Effector memory CD8-positive, alpha-beta T cell (primary cell): ENCODE measurements at regions not wholly inside any gene's neighbourhood (a gene's known extent, or its start where the extent isn't known, plus 50 kb on each side); places are given as distances from the start of the nearest gene placed in this dataset.
"Not testable (repeated sequence)": the region's sequence is repeated elsewhere in the genome, so short reads cannot be mapped to it uniquely, and the experiment has no call there.

ENCODE experiments used
- ATAC-seq: fragments of 150-1000 bp; cut with Tn5 transposase; replicated peaks from 2 replicates; pipeline ENCODE4 v1.10.0; 2021; ENCODE audit warnings: mild to moderate bottlenecking, moderate library complexity
- DNase-seq, 3 experiments: peaks; one replicate each; pipeline ENCODE4 v3.0.0; 2021
- H3K27ac Mint-ChIP-seq, 2 donors: one replicate each; pipeline ENCODE4 v1.8.0; 2022; ENCODE audit warnings: mild to moderate bottlenecking in 2 of 2, mixed read lengths in 2 of 2, moderate library complexity in 2 of 2
- H3K27me3 Mint-ChIP-seq, 2 donors: one replicate each; pipeline ENCODE4 v1.8.0; 2022; ENCODE audit warnings: mixed read lengths in 2 of 2
- H3K36me3 Mint-ChIP-seq: one replicate; pipeline ENCODE4 v1.8.0; 2022; ENCODE audit warnings: mild to moderate bottlenecking, moderate library complexity, mixed read lengths; ENCODE audit not compliant: insufficient read depth
- H3K4me1 Mint-ChIP-seq, 2 donors: one replicate each; pipeline ENCODE4 v1.8.0; 2022; ENCODE audit warnings: low read depth in 2 of 2, mixed read lengths in 2 of 2
- H3K4me3 Mint-ChIP-seq, 2 donors: one replicate each; pipeline ENCODE4 v1.8.0; 2022; ENCODE audit warnings: mild to moderate bottlenecking in 2 of 2, mixed read lengths in 2 of 2, moderate library complexity in 2 of 2
- H3K9me3 Mint-ChIP-seq, 2 donors: one replicate each; pipeline ENCODE4 v1.8.0; 2022; ENCODE audit warnings: mixed read lengths in 2 of 2

GRCh38 chr6:11445146-11445545, 92.4 kb upstream of the TMEM170B start:
- Mint-ChIP-seq H3K4me3 (no peak overlapping the region), H3K27ac (no peak overlapping the region), H3K27me3 (peaks cover 21 to 33% of the 10 kb centered on the region in 2 donors), H3K9me3 (no peaks in the 10 kb centered on the region), H3K36me3 (no peaks in the 10 kb centered on the region), H3K4me1 (no peaks in the 10 kb centered on the region)
- DNase-seq (no peak), ATAC-seq (no peak)

- H3K9me3 Mint-ChIP-seq, H3K4me3 Mint-ChIP-seq, H3K27ac Mint-ChIP-seq, H3K4me1 Mint-ChIP-seq, ATAC-seq, H3K36me3 Mint-ChIP-seq, DNase-seq: not testable (repeated sequence)
- H3K27me3 Mint-ChIP-seq = peaks cover 9 to 13% of the 10 kb centered on the region in 2 donors
Observed at GRCh38 chr6:11443125-11443524, 94.4 kb upstream of the TMEM170B start.

- Mint-ChIP-seq H3K4me1 (peaks cover 4% of the 10 kb centered on the region in 2 donors), H3K9me3 (no peaks in the 10 kb centered on the region), H3K36me3 (no peaks in the 10 kb centered on the region), H3K4me3 (no peak overlapping the region), H3K27ac (no peak overlapping the region), H3K27me3 (peaks cover 9 to 11% of the 10 kb centered on the region in 2 donors)
- DNase-seq (no peak), ATAC-seq (no peak)
Observed at GRCh38 chr6:11442495-11442894, 95.1 kb upstream of the TMEM170B start.

GRCh38 chr6:11439876-11440275, 97.7 kb upstream of the TMEM170B start:
- no peak for DNase-seq
- no peaks in the 10 kb centered on the region for H3K27me3 Mint-ChIP-seq
- ATAC-seq = no peak
- H3K4me3 Mint-ChIP-seq = no peak overlapping the region
- no peaks in the 10 kb centered on the region for H3K36me3 Mint-ChIP-seq
- no peaks in the 10 kb centered on the region for H3K9me3 Mint-ChIP-seq
- no peak overlapping the region for H3K27ac Mint-ChIP-seq
- peaks cover 4% of the 10 kb centered on the region in 2 donors for H3K4me1 Mint-ChIP-seq

- peaks cover 4% of the 10 kb centered on the region in 2 donors for H3K4me1 Mint-ChIP-seq
- no peaks in the 10 kb centered on the region for H3K9me3 Mint-ChIP-seq
- H3K27me3 Mint-ChIP-seq = no peaks in the 10 kb centered on the region
- DNase-seq (no peak), ATAC-seq (no peak)
- no peak overlapping the region for H3K4me3 Mint-ChIP-seq
- H3K36me3 Mint-ChIP-seq = no peaks in the 10 kb centered on the region
- H3K27ac Mint-ChIP-seq = peak overlapping the region in 1 of 2 donors; percentile 49
Observed at GRCh38 chr6:11439017-11439420, 98.5 kb upstream of the TMEM170B start.

GRCh38 chr6:11437824-11438459, 99.6 kb upstream of the TMEM170B start:
- no peak for DNase-seq
- no peaks in the 10 kb centered on the region for H3K36me3 Mint-ChIP-seq
- H3K27me3 Mint-ChIP-seq = no peaks in the 10 kb centered on the region
- H3K4me1 Mint-ChIP-seq = peaks cover 4% of the 10 kb centered on the region in 2 donors
- no peak for ATAC-seq
- peak overlapping the region in 1 of 2 donors; percentile 49 for H3K27ac Mint-ChIP-seq
- H3K4me3 Mint-ChIP-seq = no peak overlapping the region
- no peaks in the 10 kb centered on the region for H3K9me3 Mint-ChIP-seq

GRCh38 chr6:11436508-11437096, 100.9 kb upstream of the TMEM170B start:
- Mint-ChIP-seq H3K36me3 (no peaks in the 10 kb centered on the region), H3K4me3 (no peak overlapping the region), H3K27ac (no peak overlapping the region), H3K9me3 (no peaks in the 10 kb centered on the region), H3K4me1 (peaks cover 4% of the 10 kb centered on the region in 2 donors), H3K27me3 (no peaks in the 10 kb centered on the region)
- DNase-seq = no peak
- no peak for ATAC-seq

GRCh38 chr6:11434565-11435326, 102.8 kb upstream of the TMEM170B start:
- DNase-seq (no peak), ATAC-seq (no peak)
- H3K27ac Mint-ChIP-seq = no peak overlapping the region
- H3K27me3 Mint-ChIP-seq = no peaks in the 10 kb centered on the region
- no peak overlapping the region for H3K4me3 Mint-ChIP-seq
- H3K36me3 Mint-ChIP-seq = no peaks in the 10 kb centered on the region
- H3K9me3 Mint-ChIP-seq = no peaks in the 10 kb centered on the region
- peaks cover 4% of the 10 kb centered on the region in 2 donors for H3K4me1 Mint-ChIP-seq

- no peak overlapping the region for H3K27ac Mint-ChIP-seq
Observed at GRCh38 chr6:11433860-11434259, 103.7 kb upstream of the TMEM170B start.

GRCh38 chr6:11432713-11433450, 104.7 kb upstream of the TMEM170B start:
- H3K27ac Mint-ChIP-seq = no peak overlapping the region
- H3K4me3 Mint-ChIP-seq = no peak overlapping the region
- H3K9me3 Mint-ChIP-seq = no peaks in the 10 kb centered on the region
- H3K4me1 Mint-ChIP-seq = peaks cover 7 to 10% of the 10 kb centered on the region in 2 donors
- H3K36me3 Mint-ChIP-seq = no peaks in the 10 kb centered on the region
- no peak for DNase-seq
- ATAC-seq = no peak
- H3K27me3 Mint-ChIP-seq = no peaks in the 10 kb centered on the region

More at GRCh38 chr6:11433860-11434259, 103.7 kb upstream of the TMEM170B start:
- no peak overlapping the region for H3K4me3 Mint-ChIP-seq
- H3K27me3 Mint-ChIP-seq = no peaks in the 10 kb centered on the region
- H3K36me3 Mint-ChIP-seq = no peaks in the 10 kb centered on the region
- no peaks in the 10 kb centered on the region for H3K9me3 Mint-ChIP-seq
- H3K4me1 Mint-ChIP-seq = peaks cover under 1 to 4% of the 10 kb centered on the region in 2 donors
- no peak for ATAC-seq
- no peak for DNase-seq

GRCh38 chr6:11432091-11432490, 105.5 kb upstream of the TMEM170B start:
- DNase-seq = no peak
- peaks cover 7 to 10% of the 10 kb centered on the region in 2 donors for H3K4me1 Mint-ChIP-seq
- H3K27me3 Mint-ChIP-seq = no peaks in the 10 kb centered on the region
- no peak overlapping the region for H3K27ac Mint-ChIP-seq
- H3K9me3 Mint-ChIP-seq = no peaks in the 10 kb centered on the region
- no peak overlapping the region for H3K4me3 Mint-ChIP-seq
- H3K36me3 Mint-ChIP-seq = no peaks in the 10 kb centered on the region
- no peak for ATAC-seq

GRCh38 chr6:11431455-11431937, 106.1 kb upstream of the TMEM170B start:
- H3K4me1 Mint-ChIP-seq = peaks cover 7 to 10% of the 10 kb centered on the region in 2 donors
- no peak overlapping the region for H3K27ac Mint-ChIP-seq
- no peaks in the 10 kb centered on the region for H3K27me3 Mint-ChIP-seq
- H3K9me3 Mint-ChIP-seq = no peaks in the 10 kb centered on the region
- no peak for ATAC-seq
- no peak for DNase-seq
- no peak overlapping the region for H3K4me3 Mint-ChIP-seq
- no peaks in the 10 kb centered on the region for H3K36me3 Mint-ChIP-seq

- ATAC-seq = no peak
Observed at GRCh38 chr6:11430036-11430435, 107.5 kb upstream of the TMEM170B start.

More at GRCh38 chr6:11430036-11430435, 107.5 kb upstream of the TMEM170B start:
- Mint-ChIP-seq H3K4me3 (no peak overlapping the region), H3K4me1 (peaks cover 7 to 10% of the 10 kb centered on the region in 2 donors), H3K36me3 (no peaks in the 10 kb centered on the region), H3K27me3 (no peaks in the 10 kb centered on the region), H3K27ac (no peak overlapping the region), H3K9me3 (no peaks in the 10 kb centered on the region)
- no peak for DNase-seq
